ENCODE measurements at regions not wholly inside any gene's neighbourhood (a gene's known extent, or its start where the extent isn't known, plus 50 kb on each side); places are given as distances from the start of the nearest gene placed in this dataset.

- H4K20me1 ChIP-seq (ENCODE audit: low read depth, low read length): no peaks in the 10 kb centered on the region
Measured at GRCh38 chr6:102717252-102717651, 1323.7 kb downstream of the GRIK2 start.

GRCh38 chr6:102701019-102701418 is 1307.5 kb downstream of the GRIK2 start:
- H3F3A ChIP-seq (ENCODE audit: insufficient read depth): no peaks in the 10 kb centered on the region
- TF ChIP-seq CTCF (IDR thresholded peaks at IDR 0.05; ENCODE audit: insufficient read depth, low read length, poor library complexity, severe bottlenecking) (no peak), EZH2phosphoT487 (conservative IDR thresholded peaks at IDR 0.05; ENCODE audit: low read length) (no peak)

More at GRCh38 chr6:102717252-102717651, 1323.7 kb downstream of the GRIK2 start:
- Histone ChIP-seq H3K9me3 (ENCODE audit: insufficient read depth, low read length) (no peaks in the 10 kb centered on the region), H3K27me3 (ENCODE audit: low read length) (no peaks in the 10 kb centered on the region), H3K9ac (ENCODE audit: low read length) (no peak overlapping the region), H3F3A (ENCODE audit: insufficient read depth) (no peaks in the 10 kb centered on the region), H2AFZ (ENCODE audit: low read depth, low read length, severe bottlenecking) (no peak overlapping the region), H3K27ac (ENCODE audit: low read depth, low read length) (no peak overlapping the region), H3K36me3 (ENCODE audit: low read length) (no peaks in the 10 kb centered on the region), H3K79me2 (ENCODE audit: insufficient read depth, low read length) (no peaks in the 10 kb centered on the region), H3K4me3 (ENCODE audit: insufficient read depth, low read length, poor library complexity, severe bottlenecking) (no peak overlapping the region), H3K4me2 (ENCODE audit: low read depth, low read length, poor library complexity, severe bottlenecking) (no peak overlapping the region), H3K9me2 (replicated peaks; ENCODE audit: insufficient read depth, low read length) (no peaks in the 10 kb centered on the region)
- TF ChIP-seq CTCF (IDR thresholded peaks at IDR 0.05; ENCODE audit: insufficient read depth, low read length, poor library complexity, severe bottlenecking): no peak
- TF ChIP-seq EZH2phosphoT487 (conservative IDR thresholded peaks at IDR 0.05; ENCODE audit: low read length): no peak

GRCh38 chr6:102686461-102686860 is 1293.0 kb downstream of the GRIK2 start:
- H3K4me3 ChIP-seq (ENCODE audit: insufficient read depth, low read length, poor library complexity, severe bottlenecking): no peak overlapping the region
- no peaks in the 10 kb centered on the region for H3K79me2 ChIP-seq (ENCODE audit: insufficient read depth, low read length)
- no peak overlapping the region for H3K27ac ChIP-seq (ENCODE audit: low read depth, low read length)
- no peaks in the 10 kb centered on the region for H3F3A ChIP-seq (ENCODE audit: insufficient read depth)
- H3K4me2 ChIP-seq (ENCODE audit: low read depth, low read length, poor library complexity, severe bottlenecking): no peak overlapping the region
- TF ChIP-seq CTCF (IDR thresholded peaks at IDR 0.05; ENCODE audit: insufficient read depth, low read length, poor library complexity, severe bottlenecking) (no peak), EZH2phosphoT487 (conservative IDR thresholded peaks at IDR 0.05; ENCODE audit: low read length) (no peak)
- H3K36me3 ChIP-seq (ENCODE audit: low read length): no peaks in the 10 kb centered on the region
- H3K9me2 ChIP-seq (replicated peaks; ENCODE audit: insufficient read depth, low read length): no peaks in the 10 kb centered on the region
- no peak overlapping the region for H2AFZ ChIP-seq (ENCODE audit: low read depth, low read length, severe bottlenecking)
- H4K20me1 ChIP-seq (ENCODE audit: low read depth, low read length): no peaks in the 10 kb centered on the region
- H3K9ac ChIP-seq (ENCODE audit: low read length): no peak overlapping the region
- no peaks in the 10 kb centered on the region for H3K9me3 ChIP-seq (ENCODE audit: insufficient read depth, low read length)
- no peaks in the 10 kb centered on the region for H3K27me3 ChIP-seq (ENCODE audit: low read length)

More at GRCh38 chr6:102701019-102701418, 1307.5 kb downstream of the GRIK2 start:
- H3K79me2 ChIP-seq (ENCODE audit: insufficient read depth, low read length): no peaks in the 10 kb centered on the region
- no peaks in the 10 kb centered on the region for H3K27me3 ChIP-seq (ENCODE audit: low read length)
- H4K20me1 ChIP-seq (ENCODE audit: low read depth, low read length): no peaks in the 10 kb centered on the region
- no peak overlapping the region for H3K27ac ChIP-seq (ENCODE audit: low read depth, low read length)
- H3K9me3 ChIP-seq (ENCODE audit: insufficient read depth, low read length): no peaks in the 10 kb centered on the region
- no peak overlapping the region for H3K4me2 ChIP-seq (ENCODE audit: low read depth, low read length, poor library complexity, severe bottlenecking)
- H2AFZ ChIP-seq (ENCODE audit: low read depth, low read length, severe bottlenecking): no peak overlapping the region
- H3K9me2 ChIP-seq (replicated peaks; ENCODE audit: insufficient read depth, low read length): no peaks in the 10 kb centered on the region
- H3K4me3 ChIP-seq (ENCODE audit: insufficient read depth, low read length, poor library complexity, severe bottlenecking): no peak overlapping the region
- H3K36me3 ChIP-seq (ENCODE audit: low read length): no peaks in the 10 kb centered on the region
- no peak overlapping the region for H3K9ac ChIP-seq (ENCODE audit: low read length)
